Parathyroid adenoma (tissue), 2 donors: ENCODE measurements at regions not wholly inside any gene's neighbourhood (a gene's known extent, or its start where the extent isn't known, plus 50 kb on each side); places are given as distances from the start of the nearest gene placed in this dataset.

Source experiments
- H2AFZ ChIP-seq: fragments of 300-600 bp; sonication (generic); one replicate; pipeline ENCODE4 v1.7.0; 2017; ENCODE audit warnings: antibody characterized with exemption, mild to moderate bottlenecking
- H3K27ac ChIP-seq: fragments of 300-600 bp; sonication (generic); one replicate; pipeline ENCODE4 v1.7.0; 2017
- H3K27me3 ChIP-seq: fragments of 300-600 bp; sonication (generic); one replicate; pipeline ENCODE4 v1.7.0; 2017; ENCODE audit warnings: low read length; ENCODE audit not compliant: control insufficient read depth, insufficient read depth
- H3K36me3 ChIP-seq: fragments of 300-600 bp; sonication (generic); one replicate; pipeline ENCODE4 v1.7.0; 2017; ENCODE audit warnings: low read length; ENCODE audit not compliant: control insufficient read depth, insufficient read depth
- H3K4me1 ChIP-seq: fragments of 300-600 bp; sonication (generic); one replicate; pipeline ENCODE4 v1.7.0; 2017; ENCODE audit warnings: control low read depth
- H3K4me2 ChIP-seq: fragments of 300-600 bp; sonication (generic); one replicate; pipeline ENCODE4 v1.7.0; 2017; ENCODE audit warnings: low read length
- H3K4me3 ChIP-seq: fragments of 300-600 bp; sonication (generic); one replicate; pipeline ENCODE4 v1.7.0; 2017; ENCODE audit warnings: low read depth, low read length
- H3K79me2 ChIP-seq: fragments of 300-600 bp; sonication (generic); one replicate; pipeline ENCODE4 v1.7.0; 2017; ENCODE audit warnings: control low read depth
- H3K9ac ChIP-seq: fragments of 300-600 bp; sonication (generic); one replicate; pipeline ENCODE4 v1.7.0; 2017; ENCODE audit warnings: mild to moderate bottlenecking
- H3K9me3 ChIP-seq: fragments of 300-600 bp; sonication (generic); one replicate; pipeline ENCODE4 v1.7.0; 2017; ENCODE audit warnings: low read length; ENCODE audit not compliant: control insufficient read depth
- CTCF ChIP-seq: fragments of 300-600 bp; sonication (generic); IDR thresholded peaks from one replicate; pipeline ENCODE4 v1.7.0; 2017; ENCODE audit warnings: antibody characterized with exemption, mild to moderate bottlenecking
- donor health status: primary hyperparathyroidism.

DNA sequence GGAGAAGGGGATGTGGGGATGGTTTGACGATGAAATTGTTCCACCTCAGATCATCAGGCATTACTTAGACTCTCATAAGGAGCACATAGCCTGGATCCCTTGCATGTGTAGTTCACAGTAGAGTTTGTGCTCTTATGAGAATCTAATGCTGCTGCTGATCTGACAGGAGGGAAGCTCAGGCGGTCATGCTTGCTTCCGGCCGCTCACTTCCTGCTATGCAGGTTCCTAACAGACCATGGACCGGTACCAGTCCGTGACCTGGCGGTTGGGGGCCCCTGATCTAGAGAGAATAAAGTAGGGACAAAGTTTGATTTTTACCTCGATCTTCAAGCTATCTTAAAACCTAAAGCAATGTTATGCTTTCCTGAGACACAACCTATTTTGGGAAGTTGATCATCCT, 373.8 kb upstream of the ARGLU1 start:
- H3K27me3 ChIP-seq = no peaks in the 10 kb centered on the region
- H3K9ac ChIP-seq = no peak overlapping the region
- no peaks in the 10 kb centered on the region for H3K4me1 ChIP-seq
- no peak overlapping the region for H3K27ac ChIP-seq
- no peak overlapping the region for H2AFZ ChIP-seq
- H3K4me3 ChIP-seq = no peak overlapping the region
- TF ChIP-seq CTCF = no peak
- H3K9me3 ChIP-seq = no peaks in the 10 kb centered on the region
- no peaks in the 10 kb centered on the region for H3K36me3 ChIP-seq
- H3K79me2 ChIP-seq = no peaks in the 10 kb centered on the region
- no peak overlapping the region for H3K4me2 ChIP-seq

DNA sequence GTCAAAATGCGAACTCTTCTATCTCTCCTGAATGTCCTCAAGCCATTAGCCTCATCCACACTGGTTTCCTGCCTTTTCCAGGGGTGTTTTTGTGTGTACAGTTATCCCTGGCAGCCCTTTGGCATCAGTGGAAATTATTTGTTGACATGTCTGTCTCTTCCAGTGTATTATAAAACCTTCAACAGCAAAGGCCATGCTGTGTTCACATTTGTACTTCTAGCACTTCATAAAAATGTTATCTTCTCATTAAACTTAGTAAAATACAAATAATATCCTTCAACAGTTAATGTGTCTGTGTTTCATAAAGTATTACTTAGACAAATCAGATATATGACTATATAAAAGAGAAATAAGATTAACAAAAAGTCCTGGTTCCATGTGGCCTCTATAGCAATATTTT, 359.5 kb upstream of the ARGLU1 start:
- Histone ChIP-seq H3K36me3 (no peaks in the 10 kb centered on the region), H3K9me3 (no peaks in the 10 kb centered on the region), H3K4me3 (no peak overlapping the region), H3K9ac (no peak overlapping the region), H3K4me2 (no peak overlapping the region), H3K27me3 (no peaks in the 10 kb centered on the region), H3K27ac (no peak overlapping the region), H3K4me1 (no peaks in the 10 kb centered on the region), H2AFZ (no peak overlapping the region), H3K79me2 (no peaks in the 10 kb centered on the region)
- TF ChIP-seq CTCF = no peak

- H3K4me2 ChIP-seq = no peak overlapping the region
Measured at GRCh38 chr13:106922384-106922783, 354.4 kb upstream of the ARGLU1 start.

GRCh38 chr13:106919638-106920037, 351.7 kb upstream of the ARGLU1 start:
- no peaks in the 10 kb centered on the region for H3K79me2 ChIP-seq
- peak overlapping the region; percentile 69 for H3K27ac ChIP-seq
- no peaks in the 10 kb centered on the region for H3K4me1 ChIP-seq
- H2AFZ ChIP-seq = no peak overlapping the region
- no peak overlapping the region for H3K9ac ChIP-seq
- H3K4me2 ChIP-seq = no peak overlapping the region
- H3K36me3 ChIP-seq = no peaks in the 10 kb centered on the region
- no peaks in the 10 kb centered on the region for H3K9me3 ChIP-seq
- TF ChIP-seq CTCF = no peak
- no peaks in the 10 kb centered on the region for H3K27me3 ChIP-seq
- H3K4me3 ChIP-seq = no peak overlapping the region

More at GRCh38 chr13:106922384-106922783, 354.4 kb upstream of the ARGLU1 start:
- Histone ChIP-seq H3K4me3 (no peak overlapping the region), H3K9me3 (no peaks in the 10 kb centered on the region), H3K27ac (no peak overlapping the region), H2AFZ (no peak overlapping the region), H3K79me2 (no peaks in the 10 kb centered on the region), H3K27me3 (no peaks in the 10 kb centered on the region), H3K4me1 (no peaks in the 10 kb centered on the region), H3K9ac (no peak overlapping the region), H3K36me3 (no peaks in the 10 kb centered on the region)
- TF ChIP-seq CTCF = no peak

DNA sequence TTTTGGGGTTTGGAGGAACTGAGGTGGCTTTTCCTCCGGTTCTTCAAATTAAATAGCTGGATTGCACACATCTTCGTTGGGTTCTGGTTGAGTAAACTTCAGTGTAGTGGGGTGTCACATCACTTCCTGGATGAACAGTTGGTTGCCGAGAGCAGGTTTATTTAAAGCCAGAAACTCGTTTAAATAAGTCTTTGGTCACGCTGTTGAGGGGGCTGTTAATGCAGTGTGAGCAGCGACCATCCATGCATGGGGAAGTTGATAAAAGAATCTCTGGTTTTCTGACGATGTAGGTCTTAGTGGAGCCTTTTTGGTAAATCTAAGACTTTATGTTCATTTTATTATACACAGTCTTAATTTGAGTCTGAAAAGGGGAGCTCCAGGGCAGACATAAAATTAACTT, 351.2 kb upstream of the ARGLU1 start:
- Histone ChIP-seq H3K9me3 (no peaks in the 10 kb centered on the region), H3K4me3 (no peak overlapping the region), H3K79me2 (no peaks in the 10 kb centered on the region), H3K4me2 (no peak overlapping the region), H3K9ac (no peak overlapping the region), H3K27me3 (no peaks in the 10 kb centered on the region), H2AFZ (no peak overlapping the region), H3K27ac (peak overlapping the region; percentile 69), H3K36me3 (no peaks in the 10 kb centered on the region), H3K4me1 (no peaks in the 10 kb centered on the region)
- no peak for TF ChIP-seq CTCF
